ENCODE measurements at regions not wholly inside any gene's neighbourhood (a gene's known extent, or its start where the extent isn't known, plus 50 kb on each side); places are given as distances from the start of the nearest gene placed in this dataset.

DNA sequence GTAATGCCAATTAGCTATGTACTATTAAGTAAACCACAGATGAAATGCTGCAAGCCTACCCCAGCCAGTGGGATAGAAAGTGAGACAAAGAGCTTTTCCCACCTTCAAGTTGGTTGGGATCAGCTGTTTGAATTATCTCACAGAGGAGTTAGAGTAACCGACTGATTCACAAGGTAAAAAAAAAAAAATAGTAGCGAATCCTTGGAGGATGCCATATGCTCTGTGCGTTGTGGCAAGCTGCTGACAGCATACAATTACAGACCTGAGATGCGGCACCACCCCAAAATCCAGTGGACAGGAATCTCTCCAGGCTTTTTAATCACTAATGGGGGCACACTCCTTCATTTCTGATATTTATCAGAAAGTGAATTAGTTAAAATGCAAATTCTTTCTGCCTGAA is 157.0 kb upstream of the RMST start:
- Histone ChIP-seq H3K4me3 (replicated peaks; ENCODE audit: low read depth, low read length) (no peak overlapping the region), H3K27me3 (replicated peaks; ENCODE audit: control insufficient read depth, insufficient read depth, low read length) (no peaks in the 10 kb centered on the region), H3K36me3 (ENCODE audit: control insufficient read depth, insufficient read depth, low read length) (no peaks in the 10 kb centered on the region)
- no peak for DNase-seq (ENCODE audit: extremely low read depth, insufficient read length)
- TF ChIP-seq, protein P1, sequence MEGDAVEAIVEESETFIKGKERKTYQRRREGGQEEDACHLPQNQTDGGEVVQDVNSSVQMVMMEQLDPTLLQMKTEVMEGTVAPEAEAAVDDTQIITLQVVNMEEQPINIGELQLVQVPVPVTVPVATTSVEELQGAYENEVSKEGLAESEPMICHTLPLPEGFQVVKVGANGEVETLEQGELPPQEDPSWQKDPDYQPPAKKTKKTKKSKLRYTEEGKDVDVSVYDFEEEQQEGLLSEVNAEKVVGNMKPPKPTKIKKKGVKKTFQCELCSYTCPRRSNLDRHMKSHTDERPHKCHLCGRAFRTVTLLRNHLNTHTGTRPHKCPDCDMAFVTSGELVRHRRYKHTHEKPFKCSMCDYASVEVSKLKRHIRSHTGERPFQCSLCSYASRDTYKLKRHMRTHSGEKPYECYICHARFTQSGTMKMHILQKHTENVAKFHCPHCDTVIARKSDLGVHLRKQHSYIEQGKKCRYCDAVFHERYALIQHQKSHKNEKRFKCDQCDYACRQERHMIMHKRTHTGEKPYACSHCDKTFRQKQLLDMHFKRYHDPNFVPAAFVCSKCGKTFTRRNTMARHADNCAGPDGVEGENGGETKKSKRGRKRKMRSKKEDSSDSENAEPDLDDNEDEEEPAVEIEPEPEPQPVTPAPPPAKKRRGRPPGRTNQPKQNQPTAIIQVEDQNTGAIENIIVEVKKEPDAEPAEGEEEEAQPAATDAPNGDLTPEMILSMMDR (IDR thresholded peaks at IDR 0.05; ENCODE audit: insufficient read depth, low read length, poor library complexity, severe bottlenecking), result no peak

DNA sequence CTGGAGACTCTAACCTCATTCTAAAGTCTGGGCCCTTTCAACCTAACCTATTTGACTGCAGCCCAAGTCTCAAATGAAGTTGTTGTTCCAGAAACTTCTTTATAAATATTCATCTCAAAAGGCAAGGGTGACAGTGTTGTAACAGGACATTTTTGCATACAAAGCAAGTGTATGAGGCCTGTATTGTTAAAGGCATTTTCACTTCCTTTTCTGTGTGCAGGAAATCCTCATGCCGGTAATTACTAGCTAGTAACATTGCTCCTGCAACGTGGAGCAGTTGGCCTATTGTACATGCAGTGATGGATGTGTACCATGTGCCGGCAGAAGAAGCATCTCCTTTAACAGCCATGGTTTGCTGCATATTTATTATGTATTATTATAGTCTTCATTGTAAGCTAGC is 156.5 kb upstream of the RMST start:
- no peaks in the 10 kb centered on the region for H3K27me3 ChIP-seq (replicated peaks; ENCODE audit: control insufficient read depth, insufficient read depth, low read length)
- H3K4me3 ChIP-seq (replicated peaks; ENCODE audit: low read depth, low read length), result no peak overlapping the region
- peak; percentile 51 for DNase-seq (ENCODE audit: extremely low read depth, insufficient read length)
- TF ChIP-seq, protein P1 (IDR thresholded peaks at IDR 0.05; ENCODE audit: insufficient read depth, low read length, poor library complexity, severe bottlenecking), result no peak
- H3K36me3 ChIP-seq (ENCODE audit: control insufficient read depth, insufficient read depth, low read length), result no peaks in the 10 kb centered on the region

DNA sequence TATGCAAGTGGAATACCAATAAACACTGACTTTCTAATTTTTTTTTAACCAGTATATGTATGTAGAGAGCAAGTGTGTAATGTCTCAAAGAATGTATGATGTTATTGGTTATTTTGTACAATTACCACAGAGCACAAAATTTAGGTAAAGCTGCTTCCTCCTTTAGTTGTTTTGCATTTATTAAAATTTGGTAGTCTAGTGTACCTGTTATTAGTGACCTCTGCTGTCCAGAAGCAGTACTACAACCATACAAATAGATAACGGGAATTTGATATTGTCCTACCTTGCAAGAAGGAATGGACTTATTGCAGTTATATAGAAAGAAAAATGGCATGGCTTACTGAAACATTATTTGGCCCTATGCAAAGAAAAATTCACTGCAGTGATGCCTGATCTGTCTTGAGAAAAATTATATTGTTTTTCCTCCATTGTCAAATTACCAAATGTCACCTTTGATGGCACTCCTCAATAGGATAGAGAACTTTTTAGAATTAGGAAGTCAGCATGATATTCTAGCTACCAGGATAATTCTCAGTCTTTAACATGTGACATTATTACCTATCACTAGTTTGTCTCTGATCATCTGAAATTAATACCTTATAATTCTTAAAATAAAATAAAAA is 153.9 kb upstream of the RMST start:
- Histone ChIP-seq H3K36me3 (ENCODE audit: control insufficient read depth, insufficient read depth, low read length) (no peaks in the 10 kb centered on the region), H3K4me3 (replicated peaks; ENCODE audit: low read depth, low read length) (no peak overlapping the region), H3K27me3 (replicated peaks; ENCODE audit: control insufficient read depth, insufficient read depth, low read length) (no peaks in the 10 kb centered on the region)
- peak; percentile 31 for DNase-seq (ENCODE audit: extremely low read depth, insufficient read length)
- TF ChIP-seq, protein P1 (IDR thresholded peaks at IDR 0.05; ENCODE audit: insufficient read depth, low read length, poor library complexity, severe bottlenecking), result peak; percentile 72

DNA sequence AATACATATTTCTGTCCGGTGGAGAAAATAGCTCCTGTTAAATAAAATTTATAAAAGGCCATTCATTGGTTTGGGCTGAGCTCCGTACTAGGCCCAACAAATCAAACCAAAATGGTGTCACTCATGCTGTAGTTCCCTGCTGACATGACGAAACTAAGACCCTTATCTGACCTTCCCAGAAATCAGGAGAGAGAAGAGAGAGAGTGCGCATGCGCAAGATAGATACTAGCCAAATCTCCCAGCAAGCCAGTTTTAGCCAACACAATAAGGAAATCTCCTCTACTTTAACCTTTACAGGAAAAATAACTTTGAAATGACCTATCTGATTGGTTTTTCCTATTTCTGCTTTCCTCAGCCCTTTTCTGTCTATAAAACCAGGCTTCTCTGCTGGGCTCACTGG is 152.7 kb upstream of the RMST start:
- TF ChIP-seq, protein P1 (IDR thresholded peaks at IDR 0.05; ENCODE audit: insufficient read depth, low read length, poor library complexity, severe bottlenecking), result no peak
- no peaks in the 10 kb centered on the region for H3K27me3 ChIP-seq (replicated peaks; ENCODE audit: control insufficient read depth, insufficient read depth, low read length)
- no peaks in the 10 kb centered on the region for H3K36me3 ChIP-seq (ENCODE audit: control insufficient read depth, insufficient read depth, low read length)
- H3K4me3 ChIP-seq (replicated peaks; ENCODE audit: low read depth, low read length), result no peak overlapping the region
- DNase-seq (ENCODE audit: extremely low read depth, insufficient read length), result no peak

DNA sequence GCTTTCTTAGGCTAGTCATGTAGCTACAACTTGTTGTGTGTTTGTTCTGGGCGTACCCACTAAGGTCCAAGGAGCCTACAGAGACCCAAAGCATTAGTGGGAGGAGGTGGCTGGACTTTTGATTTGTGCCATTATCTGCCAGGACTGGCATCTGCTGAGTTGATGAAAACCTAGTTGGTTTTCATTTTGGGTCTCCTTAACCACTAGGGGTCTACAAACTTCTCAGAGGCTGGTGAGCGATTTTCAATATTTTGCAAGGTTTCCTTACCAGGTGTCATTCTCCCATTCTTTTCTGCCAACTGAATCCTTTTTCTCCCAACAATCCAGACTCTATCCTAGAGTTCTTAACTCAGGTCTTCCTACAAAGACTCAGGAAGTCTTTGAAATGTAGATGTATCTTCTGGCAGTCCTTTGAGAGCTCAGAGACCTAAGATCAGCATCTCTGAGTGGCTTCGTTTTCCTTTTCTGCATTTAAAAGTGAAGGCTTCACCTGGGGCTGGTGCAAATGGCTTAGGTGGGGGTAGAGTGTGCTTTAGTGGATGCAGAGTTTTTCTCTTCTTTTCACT is 150.0 kb upstream of the RMST start:
- Histone ChIP-seq H3K4me3 (replicated peaks; ENCODE audit: low read depth, low read length) (no peak overlapping the region), H3K36me3 (ENCODE audit: control insufficient read depth, insufficient read depth, low read length) (no peaks in the 10 kb centered on the region), H3K27me3 (replicated peaks; ENCODE audit: control insufficient read depth, insufficient read depth, low read length) (no peaks in the 10 kb centered on the region)
- DNase-seq (ENCODE audit: extremely low read depth, insufficient read length), result no peak
- TF ChIP-seq, protein P1 (IDR thresholded peaks at IDR 0.05; ENCODE audit: insufficient read depth, low read length, poor library complexity, severe bottlenecking), result no peak

All from GM06990 (cell line).